NB4 (cell line): ENCODE measurements at regions not wholly inside any gene's neighbourhood (a gene's known extent, or its start where the extent isn't known, plus 50 kb on each side); places are given as distances from the start of the nearest gene placed in this dataset.

ENCODE experiments used
- CTCF ChIP-seq: IDR thresholded peaks from one replicate; pipeline ENCODE4 v1.5.1; 2012; ENCODE audit warnings: low read depth, low read length
- POLR2A ChIP-seq: IDR thresholded peaks from 2 replicates; pipeline ENCODE4 v1.6.1; 2011; ENCODE audit warnings: mild to moderate bottlenecking; ENCODE audit not compliant: insufficient read length; ENCODE audit errors: extremely low read depth

GRCh38 chr16:25416002-25416401 is 158.4 kb upstream of the ZKSCAN2 start:
- no peak for TF ChIP-seq POLR2A
- TF ChIP-seq CTCF, result no peak
